ENCODE measurements at regions not wholly inside any gene's neighbourhood (a gene's known extent, or its start where the extent isn't known, plus 50 kb on each side); places are given as distances from the start of the nearest gene placed in this dataset.
"Not testable (repeated sequence)": the region's sequence is repeated elsewhere in the genome, so short reads cannot be mapped to it uniquely, and the experiment has no call there.

- Histone ChIP-seq H3K36me3 (ENCODE audit: insufficient read depth, low read length) (no peaks in the 10 kb centered on the region), H3K9me3 (ENCODE audit: low read length) (no peaks in the 10 kb centered on the region), H3K9ac (ENCODE audit: low read length) (no peak overlapping the region), H3K27ac (ENCODE audit: low read depth, low read length) (no peak overlapping the region), H3K4me3 (ENCODE audit: low read depth in 1 of 2, low read length in 2 of 2) (no peak overlapping the region), H3K4me1 (ENCODE audit: insufficient read depth, low read length) (no peaks in the 10 kb centered on the region), H3K27me3 (ENCODE audit: control insufficient read depth in 1 of 2, insufficient read depth in 2 of 2, low read length in 2 of 2) (no peaks in the 10 kb centered on the region)
Measured at GRCh38 chr3:124360563-124360962, 368.6 kb upstream of the ROPN1 start.

DNA sequence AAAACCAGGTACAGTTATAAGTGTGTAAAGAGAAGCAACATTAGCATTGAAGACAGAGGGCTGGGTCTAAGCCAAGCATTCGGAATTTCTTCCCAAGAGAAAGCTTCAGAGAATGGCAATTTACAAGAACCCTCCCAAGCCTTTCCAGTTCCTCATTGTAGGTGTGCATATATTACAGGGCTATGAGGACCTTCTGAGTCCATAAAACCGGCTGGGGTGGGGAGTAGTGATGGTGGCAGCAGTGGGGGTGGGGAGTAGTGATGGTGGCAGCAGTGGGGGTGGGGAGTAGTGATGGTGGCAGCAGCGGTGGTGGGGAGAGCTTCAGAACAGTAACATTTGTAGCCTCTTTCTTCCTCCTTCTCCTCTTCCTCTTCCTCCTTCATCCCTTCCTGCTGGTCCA lies 368.7 kb upstream of the UMPS start:
- Histone ChIP-seq H3K9ac (ENCODE audit: low read length) (no peak overlapping the region), H3K4me3 (ENCODE audit: low read depth in 1 of 2, low read length in 2 of 2) (no peak overlapping the region), H3K4me1 (ENCODE audit: insufficient read depth, low read length) (no peaks in the 10 kb centered on the region), H3K36me3 (ENCODE audit: insufficient read depth, low read length) (no peaks in the 10 kb centered on the region), H3K27me3 (ENCODE audit: control insufficient read depth in 1 of 2, insufficient read depth in 2 of 2, low read length in 2 of 2) (no peaks in the 10 kb centered on the region), H3K27ac (ENCODE audit: low read depth, low read length) (no peak overlapping the region), H3K9me3 (ENCODE audit: low read length) (no peaks in the 10 kb centered on the region)

DNA sequence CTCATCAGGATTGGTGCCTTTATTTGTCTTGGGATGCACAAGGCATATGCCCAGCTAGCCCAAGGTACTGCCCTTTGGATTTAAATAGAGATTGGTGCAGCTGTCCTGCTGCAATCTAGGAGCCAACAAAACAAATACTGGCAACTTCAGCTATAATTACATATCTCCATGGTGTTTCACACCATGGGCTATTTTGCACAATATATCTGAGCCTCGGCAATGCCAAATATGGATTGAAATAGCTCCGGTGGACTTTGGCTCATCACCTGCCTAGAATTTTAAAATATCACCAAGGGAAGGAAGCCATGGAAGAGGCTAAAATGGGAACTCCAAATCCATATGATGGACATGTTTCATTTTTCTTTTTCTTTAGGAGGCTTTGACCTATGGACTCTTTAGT lies 367.8 kb upstream of the UMPS start:
- no peak overlapping the region for H3K9ac ChIP-seq (ENCODE audit: low read length)
- H3K27me3 ChIP-seq (ENCODE audit: control insufficient read depth in 1 of 2, insufficient read depth in 2 of 2, low read length in 2 of 2) = no peaks in the 10 kb centered on the region

DNA sequence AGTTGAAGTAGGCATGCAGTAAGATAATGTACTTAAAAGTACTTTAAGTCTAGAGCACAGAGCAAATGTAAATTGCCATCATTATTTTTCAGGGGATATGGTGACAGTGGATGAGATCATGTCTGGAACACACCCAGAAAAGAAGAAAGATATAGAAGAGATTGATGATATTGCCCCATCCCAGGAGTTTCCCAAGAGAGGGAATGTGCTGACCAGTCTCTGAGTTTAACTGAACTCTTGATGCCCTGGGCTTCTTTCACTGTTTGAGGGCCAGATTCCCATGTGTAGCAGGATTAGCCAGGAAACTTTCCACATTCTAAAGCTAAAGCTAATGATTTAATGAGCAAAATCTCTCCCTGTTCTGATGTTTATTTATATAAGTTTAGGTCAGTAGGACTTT lies 366.8 kb upstream of the UMPS start:
- Histone ChIP-seq H3K9me3 (ENCODE audit: low read length) (no peaks in the 10 kb centered on the region), H3K27ac (ENCODE audit: low read depth, low read length) (no peak overlapping the region), H3K4me3 (ENCODE audit: low read depth in 1 of 2, low read length in 2 of 2) (no peak overlapping the region), H3K4me1 (ENCODE audit: insufficient read depth, low read length) (no peaks in the 10 kb centered on the region), H3K27me3 (ENCODE audit: control insufficient read depth in 1 of 2, insufficient read depth in 2 of 2, low read length in 2 of 2) (no peaks in the 10 kb centered on the region), H3K36me3 (ENCODE audit: insufficient read depth, low read length) (no peaks in the 10 kb centered on the region), H3K9ac (ENCODE audit: low read length) (no peak overlapping the region)

More for the DNA sequence above, 367.8 kb upstream of the UMPS start:
- H3K27ac ChIP-seq (ENCODE audit: low read depth, low read length) = no peak overlapping the region
- H3K9me3 ChIP-seq (ENCODE audit: low read length) = no peaks in the 10 kb centered on the region
- H3K36me3 ChIP-seq (ENCODE audit: insufficient read depth, low read length) = no peaks in the 10 kb centered on the region
- H3K4me1 ChIP-seq (ENCODE audit: insufficient read depth, low read length) = no peaks in the 10 kb centered on the region
- H3K4me3 ChIP-seq (ENCODE audit: low read depth in 1 of 2, low read length in 2 of 2) = no peak overlapping the region

DNA sequence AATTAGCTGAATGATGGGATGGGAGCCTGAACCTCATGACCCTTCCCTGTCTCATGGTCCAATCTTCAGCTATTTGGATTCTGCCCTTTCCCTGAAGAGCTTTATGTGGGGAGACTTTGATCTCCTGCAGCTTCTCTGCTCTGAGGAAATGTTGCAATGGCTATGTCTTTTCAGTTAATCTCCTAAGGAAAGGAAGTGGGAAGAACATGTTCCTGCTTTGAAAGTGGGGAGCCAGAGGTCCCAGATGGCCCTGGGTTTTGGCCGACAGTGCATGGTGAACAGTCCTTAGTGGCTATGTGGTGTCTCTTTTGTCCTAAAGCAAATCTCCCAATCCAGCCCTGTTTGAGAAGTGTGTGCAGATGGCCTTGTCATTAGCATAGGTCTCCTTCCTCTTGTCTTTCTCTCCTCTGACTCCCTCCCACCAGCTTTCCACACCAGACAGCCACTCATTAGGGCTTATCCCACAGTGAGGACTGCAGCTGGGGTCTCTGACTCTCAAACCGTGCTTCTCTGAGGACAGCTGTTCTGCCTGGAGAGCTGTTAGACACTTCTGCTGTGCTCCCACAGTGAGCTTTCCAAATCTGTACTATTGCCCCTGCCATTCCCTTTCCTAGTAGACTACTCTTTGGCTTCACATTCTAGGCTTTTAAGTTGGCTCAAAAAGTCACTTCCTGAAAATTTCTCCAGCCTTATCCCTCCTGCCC lies 365.8 kb upstream of the UMPS start:
- H3K9me3 ChIP-seq (ENCODE audit: low read length) = no peaks in the 10 kb centered on the region
- H3K27me3 ChIP-seq (ENCODE audit: control insufficient read depth in 1 of 2, insufficient read depth in 2 of 2, low read length in 2 of 2) = no peaks in the 10 kb centered on the region
- H3K4me3 ChIP-seq (ENCODE audit: low read depth in 1 of 2, low read length in 2 of 2) = no peak overlapping the region
- no peaks in the 10 kb centered on the region for H3K36me3 ChIP-seq (ENCODE audit: insufficient read depth, low read length)
- no peak overlapping the region for H3K27ac ChIP-seq (ENCODE audit: low read depth, low read length)
- H3K9ac ChIP-seq (ENCODE audit: low read length) = no peak overlapping the region
- H3K4me1 ChIP-seq (ENCODE audit: insufficient read depth, low read length) = no peaks in the 10 kb centered on the region

GRCh38 chr3:124366655-124367054 lies 363.6 kb upstream of the UMPS start:
- not testable (repeated sequence) for H3K9ac ChIP-seq (ENCODE audit: low read length); H3K4me1 ChIP-seq (ENCODE audit: insufficient read depth, low read length); H3K9me3 ChIP-seq (ENCODE audit: low read length); H3K36me3 ChIP-seq (ENCODE audit: insufficient read depth, low read length); H3K27me3 ChIP-seq (ENCODE audit: control insufficient read depth in 1 of 2, insufficient read depth in 2 of 2, low read length in 2 of 2); H3K27ac ChIP-seq (ENCODE audit: low read depth, low read length); H3K4me3 ChIP-seq (ENCODE audit: low read depth in 1 of 2, low read length in 2 of 2)

- Histone ChIP-seq H3K9ac (ENCODE audit: low read length) (no peak overlapping the region), H3K27me3 (ENCODE audit: control insufficient read depth in 1 of 2, insufficient read depth in 2 of 2, low read length in 2 of 2) (no peaks in the 10 kb centered on the region)
Measured at GRCh38 chr3:124372775-124373174, 357.5 kb upstream of the UMPS start.

DNA sequence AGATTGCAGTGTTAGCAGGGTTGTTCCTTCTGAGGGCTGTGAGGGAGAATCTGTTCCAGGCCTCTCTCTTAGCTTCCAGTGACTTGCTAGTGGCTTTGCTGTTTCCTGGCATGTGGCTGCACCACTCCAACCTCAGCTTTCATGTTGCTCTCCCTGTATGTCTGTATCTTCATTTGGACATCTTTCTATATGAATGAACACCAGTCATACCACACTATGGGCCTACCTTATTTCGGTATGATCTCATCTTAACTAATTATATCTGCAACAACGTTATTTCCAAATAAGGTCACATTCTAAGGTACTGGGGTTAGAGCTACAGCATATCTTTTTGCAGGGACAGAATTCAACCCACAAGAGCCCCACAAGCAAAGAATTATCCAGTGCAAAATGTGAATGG lies 356.7 kb upstream of the UMPS start:
- H3K36me3 ChIP-seq (ENCODE audit: insufficient read depth, low read length) = no peaks in the 10 kb centered on the region
- no peaks in the 10 kb centered on the region for H3K9me3 ChIP-seq (ENCODE audit: low read length)
- H3K9ac ChIP-seq (ENCODE audit: low read length) = no peak overlapping the region
- H3K27ac ChIP-seq (ENCODE audit: low read depth, low read length) = no peak overlapping the region
- H3K27me3 ChIP-seq (ENCODE audit: control insufficient read depth in 1 of 2, insufficient read depth in 2 of 2, low read length in 2 of 2) = no peaks in the 10 kb centered on the region
- no peaks in the 10 kb centered on the region for H3K4me1 ChIP-seq (ENCODE audit: insufficient read depth, low read length)
- no peak overlapping the region for H3K4me3 ChIP-seq (ENCODE audit: low read depth in 1 of 2, low read length in 2 of 2)

More at GRCh38 chr3:124372775-124373174, 357.5 kb upstream of the UMPS start:
- Histone ChIP-seq H3K4me1 (ENCODE audit: insufficient read depth, low read length) (no peaks in the 10 kb centered on the region), H3K4me3 (ENCODE audit: low read depth in 1 of 2, low read length in 2 of 2) (no peak overlapping the region), H3K36me3 (ENCODE audit: insufficient read depth, low read length) (no peaks in the 10 kb centered on the region), H3K9me3 (ENCODE audit: low read length) (no peaks in the 10 kb centered on the region), H3K27ac (ENCODE audit: low read depth, low read length) (no peak overlapping the region)

- Histone ChIP-seq H3K36me3 (ENCODE audit: insufficient read depth, low read length) (no peaks in the 10 kb centered on the region), H3K4me1 (ENCODE audit: insufficient read depth, low read length) (no peaks in the 10 kb centered on the region), H3K9me3 (ENCODE audit: low read length) (no peaks in the 10 kb centered on the region), H3K27ac (ENCODE audit: low read depth, low read length) (no peak overlapping the region), H3K9ac (ENCODE audit: low read length) (no peak overlapping the region), H3K27me3 (ENCODE audit: control insufficient read depth in 1 of 2, insufficient read depth in 2 of 2, low read length in 2 of 2) (no peaks in the 10 kb centered on the region), H3K4me3 (ENCODE audit: low read depth in 1 of 2, low read length in 2 of 2) (no peak overlapping the region)
Measured at GRCh38 chr3:124374583-124374982, 355.7 kb upstream of the UMPS start.

- no peak overlapping the region for H3K9ac ChIP-seq (ENCODE audit: low read length)
- no peaks in the 10 kb centered on the region for H3K27me3 ChIP-seq (ENCODE audit: control insufficient read depth in 1 of 2, insufficient read depth in 2 of 2, low read length in 2 of 2)
- H3K4me1 ChIP-seq (ENCODE audit: insufficient read depth, low read length) = no peaks in the 10 kb centered on the region
- no peaks in the 10 kb centered on the region for H3K9me3 ChIP-seq (ENCODE audit: low read length)
- H3K27ac ChIP-seq (ENCODE audit: low read depth, low read length) = no peak overlapping the region
- H3K36me3 ChIP-seq (ENCODE audit: insufficient read depth, low read length) = no peaks in the 10 kb centered on the region
- H3K4me3 ChIP-seq (ENCODE audit: low read depth in 1 of 2, low read length in 2 of 2) = no peak overlapping the region
Measured at GRCh38 chr3:124381575-124382333, 348.5 kb upstream of the UMPS start.

GRCh38 chr3:124383051-124383450 lies 347.2 kb upstream of the UMPS start:
- Histone ChIP-seq H3K36me3 (ENCODE audit: insufficient read depth, low read length) (no peaks in the 10 kb centered on the region), H3K9me3 (ENCODE audit: low read length) (no peaks in the 10 kb centered on the region), H3K4me1 (ENCODE audit: insufficient read depth, low read length) (no peaks in the 10 kb centered on the region), H3K9ac (ENCODE audit: low read length) (no peak overlapping the region), H3K27ac (ENCODE audit: low read depth, low read length) (no peak overlapping the region), H3K27me3 (ENCODE audit: control insufficient read depth in 1 of 2, insufficient read depth in 2 of 2, low read length in 2 of 2) (no peaks in the 10 kb centered on the region), H3K4me3 (ENCODE audit: low read depth in 1 of 2, low read length in 2 of 2) (no peak overlapping the region)

Measured in muscle layer of colon (tissue), 2 donors.